Loucy (cell line): ENCODE measurements at regions not wholly inside any gene's neighbourhood (a gene's known extent, or its start where the extent isn't known, plus 50 kb on each side); places are given as distances from the start of the nearest gene placed in this dataset.

ENCODE experiments used
- H2AFZ ChIP-seq: fragments of 200-600 bp; sonication (generic); 2 replicates; pipeline ENCODE4 v1.6.0; 2016; ENCODE audit warnings: antibody characterized with exemption, mild to moderate bottlenecking, low read length, moderate library complexity
- H3F3A ChIP-seq: fragments of 200-600 bp; 2 replicates; pipeline ENCODE4 v1.6.0; 2016; ENCODE audit warnings: antibody characterized with exemption, low read depth, mild to moderate bottlenecking
- H3K27me3 ChIP-seq: fragments of 200-600 bp; sonication (generic); 2 replicates; pipeline ENCODE4 v1.6.1; 2014; ENCODE audit warnings: low read length, mild to moderate bottlenecking; ENCODE audit not compliant: insufficient read depth, poor library complexity, severe bottlenecking
- H3K36me3 ChIP-seq: fragments of 200-600 bp; sonication (generic); 2 replicates; pipeline ENCODE4 v1.6.1; 2016; ENCODE audit warnings: low read length; ENCODE audit not compliant: insufficient read depth
- H3K4me1 ChIP-seq: fragments of 200-600 bp; sonication (generic); 2 replicates; pipeline ENCODE4 v1.5.1; 2014; ENCODE audit warnings: low read length, mild to moderate bottlenecking; ENCODE audit not compliant: insufficient read depth, poor library complexity, severe bottlenecking
- H3K4me2 ChIP-seq: fragments of 200-600 bp; sonication (generic); 2 replicates; pipeline ENCODE4 v1.6.0; 2014; ENCODE audit warnings: antibody characterized with exemption, low read length, low read depth, mild to moderate bottlenecking; ENCODE audit not compliant: poor library complexity, severe bottlenecking
- H3K4me3 ChIP-seq: fragments of 200-600 bp; sonication (generic); 2 replicates; pipeline ENCODE4 v1.5.1; 2014; ENCODE audit warnings: low read length, mild to moderate bottlenecking, mixed read lengths; ENCODE audit not compliant: poor library complexity, severe bottlenecking
- H3K79me2 ChIP-seq: fragments of 200-600 bp; sonication (generic); 2 replicates; pipeline ENCODE4 v1.6.1; 2014; ENCODE audit warnings: low read length; ENCODE audit not compliant: insufficient read depth
- H3K9ac ChIP-seq: fragments of 200-600 bp; sonication (generic); 2 replicates; pipeline ENCODE4 v1.6.0; 2014; ENCODE audit warnings: mild to moderate bottlenecking, low read depth, low read length, moderate library complexity; ENCODE audit not compliant: poor library complexity, severe bottlenecking
- H3K9me2 ChIP-seq: fragments of 200-600 bp; sonication (generic); replicated peaks from 2 replicates; pipeline ENCODE4 v1.6.1; 2016; ENCODE audit warnings: low read depth, low read length, mixed read lengths
- H3K9me3 ChIP-seq: fragments of 200-600 bp; sonication (generic); 2 replicates; pipeline ENCODE4 v1.6.1; 2014; ENCODE audit warnings: mild to moderate bottlenecking, antibody characterized with exemption, low read length, low read depth; ENCODE audit not compliant: insufficient read depth
- H4K20me1 ChIP-seq: fragments of 200-600 bp; sonication (generic); 2 replicates; pipeline ENCODE4 v1.6.0; 2014; ENCODE audit warnings: antibody characterized with exemption, low read length, mild to moderate bottlenecking; ENCODE audit not compliant: insufficient read depth, poor library complexity, severe bottlenecking
- CTCF ChIP-seq: fragments of 200-600 bp; sonication (generic); conservative IDR thresholded peaks from 2 replicates; pipeline ENCODE4 v1.5.1; 2014; ENCODE audit warnings: mild to moderate bottlenecking, antibody characterized with exemption, low read length
- EZH2phosphoT487 ChIP-seq: fragments of 200-600 bp; IDR thresholded peaks from 2 replicates; pipeline ENCODE4 v1.6.1; 2018; ENCODE audit warnings: antibody characterized with exemption, mild to moderate bottlenecking, moderate library complexity, borderline replicate concordance

DNA sequence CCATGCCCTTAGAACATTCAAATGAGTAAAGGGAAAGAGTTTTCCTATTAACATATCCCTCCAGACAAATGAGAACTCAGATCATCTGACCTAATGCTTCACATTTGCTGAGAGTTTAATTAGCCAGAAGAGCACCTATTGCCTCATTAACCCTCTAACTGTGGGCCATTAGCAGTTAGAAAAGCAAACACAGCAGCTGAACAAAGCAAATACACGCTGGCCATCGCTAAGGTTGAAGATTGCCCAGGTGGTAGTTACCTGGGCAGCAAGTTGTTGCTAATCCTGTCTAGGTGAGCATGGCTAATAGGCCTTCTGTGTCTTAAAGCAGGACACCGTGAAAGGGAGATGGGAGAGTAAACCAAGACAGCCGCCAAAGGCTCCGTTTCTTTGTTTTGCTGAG, 49.9 kb upstream of the UCN3 start:
- Histone ChIP-seq H3K4me3 (no peak overlapping the region), H3K9me2 (no peaks in the 10 kb centered on the region), H3K4me2 (peak overlapping the region; percentile 24), H3F3A (no peaks in the 10 kb centered on the region), H3K79me2 (no peaks in the 10 kb centered on the region), H3K4me1 (peaks cover 35% of the 10 kb centered on the region), H3K9me3 (no peaks in the 10 kb centered on the region), H3K9ac (no peak overlapping the region), H4K20me1 (no peaks in the 10 kb centered on the region), H3K27me3 (no peaks in the 10 kb centered on the region), H3K36me3 (no peaks in the 10 kb centered on the region), H2AFZ (no peak overlapping the region)
- no peak for TF ChIP-seq EZH2phosphoT487
- no peak for TF ChIP-seq CTCF
